ENCODE measurements at regions not wholly inside any gene's neighbourhood (a gene's known extent, or its start where the extent isn't known, plus 50 kb on each side); places are given as distances from the start of the nearest gene placed in this dataset.

- DNase-seq = no peak
Observed at GRCh38 chr4:151928112-151928511, 167.3 kb upstream of the GATB start.

GRCh38 chr4:151922811-151923210, 162.0 kb upstream of the GATB start:
- no peak for DNase-seq

- DNase-seq = no peak
Observed at GRCh38 chr4:151922306-151922705, 161.5 kb upstream of the GATB start.

- DNase-seq = no peak
Observed at GRCh38 chr4:151921811-151922210, 161.0 kb upstream of the GATB start.

- DNase-seq = no peak
Observed at GRCh38 chr4:151921386-151921785, 160.6 kb upstream of the GATB start.

- no peak for DNase-seq
Observed at GRCh38 chr4:151917145-151917734, 156.4 kb upstream of the GATB start.

GRCh38 chr4:151912632-151913031, 151.8 kb upstream of the GATB start:
- DNase-seq = no peak

GRCh38 chr4:151911970-151912369, 151.2 kb upstream of the GATB start:
- no peak for DNase-seq

GRCh38 chr4:151908734-151909497, 148.1 kb upstream of the GATB start:
- DNase-seq = no peak

- no peak for DNase-seq
Observed at GRCh38 chr4:151908201-151908600, 147.4 kb upstream of the GATB start.

GRCh38 chr4:151906438-151906837, 145.6 kb upstream of the GATB start:
- no peak for DNase-seq

- DNase-seq = no peak
Observed at GRCh38 chr4:151905197-151905596, 144.4 kb upstream of the GATB start.

- DNase-seq = no peak
Observed at GRCh38 chr4:151901631-151902030, 140.8 kb upstream of the GATB start.

- DNase-seq = no peak
Observed at GRCh38 chr4:151896880-151897279, 136.1 kb upstream of the GATB start.

GRCh38 chr4:151895671-151896070, 134.9 kb upstream of the GATB start:
- no peak for DNase-seq

GRCh38 chr4:151894246-151894645, 133.4 kb upstream of the GATB start:
- DNase-seq = no peak

- peak; percentile 7 for DNase-seq
Observed at GRCh38 chr4:151888367-151888866, 127.6 kb upstream of the GATB start.

GRCh38 chr4:151887816-151888180, 127.0 kb upstream of the GATB start:
- no peak for DNase-seq

GRCh38 chr4:151887031-151887815, 126.4 kb upstream of the GATB start:
- no peak for DNase-seq

- DNase-seq = no peak
Observed at GRCh38 chr4:151885123-151885522, 124.3 kb upstream of the GATB start.

GRCh38 chr4:151883747-151884146, 122.9 kb upstream of the GATB start:
- DNase-seq = no peak

GRCh38 chr4:151882072-151882803, 121.4 kb upstream of the GATB start:
- no peak for DNase-seq

Measured in activated gamma-delta T cell treated with Interleukin-2 at 50 U/mL for 16 hours (primary cell).